Dermis blood vessel endothelial cell (primary cell): ENCODE measurements at regions not wholly inside any gene's neighbourhood (a gene's known extent, or its start where the extent isn't known, plus 50 kb on each side); places are given as distances from the start of the nearest gene placed in this dataset.

Experiments
- DNase-seq: peaks from one replicate; pipeline ENCODE4 v3.0.0; 2010

GRCh38 chr10:21002091-21002878 is 105.2 kb upstream of the NEBL start:
- DNase-seq = peak; percentile 90

- no peak for DNase-seq
Observed at GRCh38 chr10:20999699-21000098, 102.6 kb upstream of the NEBL start.

GRCh38 chr10:20998036-20998435 is 100.9 kb upstream of the NEBL start:
- no peak for DNase-seq

GRCh38 chr10:20995123-20995987 is 98.2 kb upstream of the NEBL start:
- DNase-seq = no peak

- DNase-seq = no peak
Observed at GRCh38 chr10:20993830-20994527, 96.9 kb upstream of the NEBL start.

GRCh38 chr10:20993389-20993788 is 96.3 kb upstream of the NEBL start:
- DNase-seq = no peak

- no peak for DNase-seq
Observed at GRCh38 chr10:20991526-20991925, 94.4 kb upstream of the NEBL start.

- DNase-seq = no peak
Observed at GRCh38 chr10:20990604-20991003, 93.5 kb upstream of the NEBL start.

- no peak for DNase-seq
Observed at GRCh38 chr10:20988357-20988983, 91.4 kb upstream of the NEBL start.

GRCh38 chr10:20986049-20986448 is 88.9 kb upstream of the NEBL start:
- no peak for DNase-seq

- DNase-seq = no peak
Observed at GRCh38 chr10:20984662-20985061, 87.6 kb upstream of the NEBL start.

GRCh38 chr10:20981419-20981953 is 84.4 kb upstream of the NEBL start:
- no peak for DNase-seq

- DNase-seq = no peak
Observed at GRCh38 chr10:20978617-20979016, 81.5 kb upstream of the NEBL start.

- DNase-seq = no peak
Observed at GRCh38 chr10:20977300-20977699, 80.2 kb upstream of the NEBL start.

GRCh38 chr10:20976891-20977290 is 79.8 kb upstream of the NEBL start:
- no peak for DNase-seq

- DNase-seq = no peak
Observed at GRCh38 chr10:20976390-20976789, 79.3 kb upstream of the NEBL start.

- DNase-seq = no peak
Observed at GRCh38 chr10:20975236-20975635, 78.1 kb upstream of the NEBL start.

GRCh38 chr10:20972925-20973324 is 75.8 kb upstream of the NEBL start:
- no peak for DNase-seq

GRCh38 chr10:20971901-20972300 is 74.8 kb upstream of the NEBL start:
- DNase-seq = peak; percentile 4

- no peak for DNase-seq
Observed at GRCh38 chr10:20970708-20971107, 73.6 kb upstream of the NEBL start.

- peak; percentile 56 for DNase-seq
Observed at GRCh38 chr10:20970044-20970443, 72.9 kb upstream of the NEBL start.

GRCh38 chr10:20966426-20966825 is 69.3 kb upstream of the NEBL start:
- no peak for DNase-seq
